ENCODE measurements at regions not wholly inside any gene's neighbourhood (a gene's known extent, or its start where the extent isn't known, plus 50 kb on each side); places are given as distances from the start of the nearest gene placed in this dataset.

DNA sequence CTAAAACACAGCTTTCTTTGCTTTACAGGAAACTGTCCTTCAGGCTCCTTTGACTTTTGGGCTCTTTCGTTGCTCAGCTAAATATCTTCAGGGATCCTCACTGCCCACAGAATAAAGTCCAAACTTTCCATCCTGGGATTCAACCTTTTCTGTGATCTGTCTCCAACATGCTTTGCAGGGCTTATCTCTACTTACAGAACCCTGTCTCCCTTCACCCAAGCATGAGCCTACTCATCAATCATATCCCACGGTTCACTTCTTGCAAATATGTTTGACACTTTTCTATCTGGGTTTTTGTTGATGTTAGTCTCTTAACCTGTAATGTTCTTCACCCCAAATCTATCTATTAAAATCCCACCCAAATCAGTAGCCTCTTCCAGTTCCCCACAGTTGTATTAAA, 93.5 kb upstream of the ADRA1D start:
- no peaks in the 10 kb centered on the region for H3K9me3 ChIP-seq (ENCODE audit: insufficient read depth, low read length)
- no peak overlapping the region for H3K9ac ChIP-seq (ENCODE audit: low read length)
- H2AFZ ChIP-seq (ENCODE audit: low read depth, low read length): no peak overlapping the region
- H3K4me3 ChIP-seq (ENCODE audit: low read length): no peak overlapping the region
- H3K27ac ChIP-seq (ENCODE audit: low read length): no peak overlapping the region
- H3K27me3 ChIP-seq (ENCODE audit: low read depth, low read length): peaks cover 54% of the 10 kb centered on the region
- H3K36me3 ChIP-seq (replicated peaks; ENCODE audit: low read depth, low read length): no peaks in the 10 kb centered on the region
- H3K4me2 ChIP-seq (ENCODE audit: low read length): no peak overlapping the region
- H4K20me1 ChIP-seq (ENCODE audit: insufficient read depth, low read length): no peaks in the 10 kb centered on the region
- TF ChIP-seq EZH2phosphoT487 (IDR thresholded peaks at IDR 0.05; ENCODE audit: low read depth): no peak
- TF ChIP-seq, protein P1, sequence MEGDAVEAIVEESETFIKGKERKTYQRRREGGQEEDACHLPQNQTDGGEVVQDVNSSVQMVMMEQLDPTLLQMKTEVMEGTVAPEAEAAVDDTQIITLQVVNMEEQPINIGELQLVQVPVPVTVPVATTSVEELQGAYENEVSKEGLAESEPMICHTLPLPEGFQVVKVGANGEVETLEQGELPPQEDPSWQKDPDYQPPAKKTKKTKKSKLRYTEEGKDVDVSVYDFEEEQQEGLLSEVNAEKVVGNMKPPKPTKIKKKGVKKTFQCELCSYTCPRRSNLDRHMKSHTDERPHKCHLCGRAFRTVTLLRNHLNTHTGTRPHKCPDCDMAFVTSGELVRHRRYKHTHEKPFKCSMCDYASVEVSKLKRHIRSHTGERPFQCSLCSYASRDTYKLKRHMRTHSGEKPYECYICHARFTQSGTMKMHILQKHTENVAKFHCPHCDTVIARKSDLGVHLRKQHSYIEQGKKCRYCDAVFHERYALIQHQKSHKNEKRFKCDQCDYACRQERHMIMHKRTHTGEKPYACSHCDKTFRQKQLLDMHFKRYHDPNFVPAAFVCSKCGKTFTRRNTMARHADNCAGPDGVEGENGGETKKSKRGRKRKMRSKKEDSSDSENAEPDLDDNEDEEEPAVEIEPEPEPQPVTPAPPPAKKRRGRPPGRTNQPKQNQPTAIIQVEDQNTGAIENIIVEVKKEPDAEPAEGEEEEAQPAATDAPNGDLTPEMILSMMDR (IDR thresholded peaks at IDR 0.05; ENCODE audit: low read depth, low read length): no peak
- H3K4me1 ChIP-seq (ENCODE audit: low read length): no peaks in the 10 kb centered on the region
- H3K79me2 ChIP-seq (ENCODE audit: low read length): no peaks in the 10 kb centered on the region

DNA sequence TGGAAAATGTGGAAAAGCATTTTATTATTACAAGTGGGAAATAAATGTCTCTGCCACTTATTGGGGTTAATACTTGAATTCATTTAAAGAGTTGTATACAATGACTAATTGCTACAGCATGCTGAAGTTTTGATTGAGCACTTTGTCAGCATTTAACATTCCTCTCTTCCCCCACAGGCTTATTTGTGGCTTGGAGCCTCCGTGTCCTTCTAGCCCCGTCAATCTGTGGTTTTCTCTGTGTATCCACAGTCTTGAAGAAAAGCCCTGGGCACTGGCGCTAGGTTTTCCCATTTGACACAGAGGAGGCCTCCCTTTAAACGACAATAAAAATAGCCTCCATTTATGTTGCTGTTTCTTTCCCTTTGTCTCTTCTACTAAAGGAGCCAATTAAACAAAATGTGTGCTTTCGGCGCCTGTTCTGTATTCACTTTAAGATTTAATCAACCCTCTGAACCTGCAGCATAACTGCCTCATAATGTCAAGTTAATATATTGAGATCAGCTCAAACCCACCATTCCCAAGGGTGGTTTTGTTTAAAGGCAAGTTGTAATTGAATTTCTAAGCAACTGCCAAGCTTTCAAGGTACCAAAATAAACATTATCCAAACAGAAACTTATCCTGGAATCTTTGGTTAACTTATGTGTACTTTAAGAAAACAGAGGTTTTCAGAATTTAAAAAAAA, 92.9 kb upstream of the ADRA1D start:
- Histone ChIP-seq H2AFZ (ENCODE audit: low read depth, low read length) (no peak overlapping the region), H4K20me1 (ENCODE audit: insufficient read depth, low read length) (no peaks in the 10 kb centered on the region), H3K4me1 (ENCODE audit: low read length) (no peaks in the 10 kb centered on the region)

GRCh38 chr20:4335722-4336121, 86.6 kb upstream of the ADRA1D start:
- Histone ChIP-seq H3K9me3 (ENCODE audit: insufficient read depth, low read length) (no peaks in the 10 kb centered on the region), H3K4me3 (ENCODE audit: low read length) (no peak overlapping the region), H3K36me3 (replicated peaks; ENCODE audit: low read depth, low read length) (no peaks in the 10 kb centered on the region), H3K4me1 (ENCODE audit: low read length) (no peaks in the 10 kb centered on the region), H3K79me2 (ENCODE audit: low read length) (no peaks in the 10 kb centered on the region), H3K27me3 (ENCODE audit: low read depth, low read length) (peaks cover 46% of the 10 kb centered on the region), H3K4me2 (ENCODE audit: low read length) (no peak overlapping the region), H2AFZ (ENCODE audit: low read depth, low read length) (no peak overlapping the region), H4K20me1 (ENCODE audit: insufficient read depth, low read length) (no peaks in the 10 kb centered on the region; the same call in 1 of the 2 replicates), H3K27ac (ENCODE audit: low read length) (no peak overlapping the region), H3K9ac (ENCODE audit: low read length) (no peak overlapping the region)
- TF ChIP-seq, protein P1 (IDR thresholded peaks at IDR 0.05; ENCODE audit: low read depth, low read length): no peak
- no peak for TF ChIP-seq EZH2phosphoT487 (IDR thresholded peaks at IDR 0.05; ENCODE audit: low read depth)

More for the DNA sequence above, 92.9 kb upstream of the ADRA1D start:
- Histone ChIP-seq H3K27ac (ENCODE audit: low read length) (no peak overlapping the region), H3K36me3 (replicated peaks; ENCODE audit: low read depth, low read length) (no peaks in the 10 kb centered on the region), H3K9ac (ENCODE audit: low read length) (no peak overlapping the region), H3K4me2 (ENCODE audit: low read length) (no peak overlapping the region), H3K27me3 (ENCODE audit: low read depth, low read length) (peaks cover 60% of the 10 kb centered on the region), H3K9me3 (ENCODE audit: insufficient read depth, low read length) (no peaks in the 10 kb centered on the region), H3K4me3 (ENCODE audit: low read length) (no peak overlapping the region), H3K79me2 (ENCODE audit: low read length) (no peaks in the 10 kb centered on the region)
- TF ChIP-seq, protein P1 (IDR thresholded peaks at IDR 0.05; ENCODE audit: low read depth, low read length): no peak
- TF ChIP-seq EZH2phosphoT487 (IDR thresholded peaks at IDR 0.05; ENCODE audit: low read depth): no peak

GRCh38 chr20:4332121-4332860, 83.2 kb upstream of the ADRA1D start:
- Histone ChIP-seq H3K36me3 (replicated peaks; ENCODE audit: low read depth, low read length) (no peaks in the 10 kb centered on the region), H3K4me1 (ENCODE audit: low read length) (no peaks in the 10 kb centered on the region), H3K27ac (ENCODE audit: low read length) (no peak overlapping the region), H3K4me2 (ENCODE audit: low read length) (no peak overlapping the region), H2AFZ (ENCODE audit: low read depth, low read length) (no peak overlapping the region), H3K27me3 (ENCODE audit: low read depth, low read length) (peaks cover 54% of the 10 kb centered on the region), H3K9me3 (ENCODE audit: insufficient read depth, low read length) (no peaks in the 10 kb centered on the region), H3K4me3 (ENCODE audit: low read length) (no peak overlapping the region), H3K9ac (ENCODE audit: low read length) (no peak overlapping the region), H3K79me2 (ENCODE audit: low read length) (no peaks in the 10 kb centered on the region), H4K20me1 (ENCODE audit: insufficient read depth, low read length) (no peaks in the 10 kb centered on the region; the same call in 1 of the 2 replicates)
- no peak for TF ChIP-seq EZH2phosphoT487 (IDR thresholded peaks at IDR 0.05; ENCODE audit: low read depth)
- TF ChIP-seq, protein P1 (IDR thresholded peaks at IDR 0.05; ENCODE audit: low read depth, low read length): no peak
